NCI-H128 (cell line): ENCODE measurements at regions not wholly inside any gene's neighbourhood (a gene's known extent, or its start where the extent isn't known, plus 50 kb on each side); places are given as distances from the start of the nearest gene placed in this dataset.

Source experiments
- DNase-seq: peaks from one replicate; lab custom pipeline; 2025; ENCODE audit not compliant: unreplicated experiment; lab: John Stamatoyannopoulos, UW

- DNase-seq: no peak
Measured at GRCh38 chr12:132408626-132409494, 79.5 kb upstream of the GALNT9 start.

- no peak for DNase-seq
Measured at GRCh38 chr12:132407992-132408391, 78.6 kb upstream of the GALNT9 start.

- DNase-seq: no peak
Measured at GRCh38 chr12:132407451-132407961, 78.1 kb upstream of the GALNT9 start.

GRCh38 chr12:132406493-132407450 lies 77.4 kb upstream of the GALNT9 start:
- no peak for DNase-seq

- DNase-seq: no peak
Measured at GRCh38 chr12:132405742-132406251, 76.4 kb upstream of the GALNT9 start.

GRCh38 chr12:132404951-132405741 lies 75.8 kb upstream of the GALNT9 start:
- DNase-seq: no peak

GRCh38 chr12:132404435-132404855 lies 75.1 kb upstream of the GALNT9 start:
- no peak for DNase-seq

- no peak for DNase-seq
Measured at GRCh38 chr12:132403636-132404434, 74.4 kb upstream of the GALNT9 start.

GRCh38 chr12:132402831-132403416 lies 73.5 kb upstream of the GALNT9 start:
- DNase-seq: no peak

- no peak for DNase-seq
Measured at GRCh38 chr12:132401982-132402381, 72.6 kb upstream of the GALNT9 start.

GRCh38 chr12:132400011-132400641 lies 70.7 kb upstream of the GALNT9 start:
- no peak for DNase-seq

- no peak for DNase-seq
Measured at GRCh38 chr12:132399092-132400010, 70.0 kb upstream of the GALNT9 start.

GRCh38 chr12:132398386-132398991 lies 69.1 kb upstream of the GALNT9 start:
- DNase-seq: no peak

GRCh38 chr12:132397934-132398385 lies 68.6 kb upstream of the GALNT9 start:
- no peak for DNase-seq

- no peak for DNase-seq
Measured at GRCh38 chr12:132397152-132397933, 68.0 kb upstream of the GALNT9 start.

- DNase-seq: no peak
Measured at GRCh38 chr12:132396657-132397056, 67.3 kb upstream of the GALNT9 start.

GRCh38 chr12:132395908-132396305 lies 66.5 kb upstream of the GALNT9 start:
- DNase-seq: no peak
